ENCODE measurements at regions not wholly inside any gene's neighbourhood (a gene's known extent, or its start where the extent isn't known, plus 50 kb on each side); places are given as distances from the start of the nearest gene placed in this dataset.
"Not testable (repeated sequence)": the region's sequence is repeated elsewhere in the genome, so short reads cannot be mapped to it uniquely, and the experiment has no call there.

DNA sequence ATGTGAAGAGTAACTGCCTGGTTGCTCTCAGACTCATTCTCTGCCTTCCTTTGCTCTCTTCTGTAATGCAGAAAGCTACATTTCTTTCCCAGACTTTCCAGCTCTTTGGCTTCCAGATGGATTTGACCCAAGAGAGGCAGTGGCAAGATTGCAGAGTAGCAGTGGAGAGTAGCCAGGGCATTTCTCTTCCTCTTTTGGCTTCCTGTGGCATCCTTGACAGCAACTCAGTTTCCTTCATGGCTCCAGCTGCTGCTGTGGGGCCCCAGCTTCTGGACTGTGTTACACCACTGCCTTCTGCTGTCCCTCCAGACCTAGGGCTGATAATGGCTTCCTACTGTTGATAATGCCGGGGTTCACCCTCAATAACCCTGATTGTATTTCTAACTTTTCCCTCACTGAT lies 469.4 kb upstream of the SPRED2 start:
- FAIRE-seq (no peak), DNase-seq (ENCODE audit: low read depth) (no peak)
- H3K79me2 ChIP-seq (ENCODE audit: insufficient read depth, low read length) = no peaks in the 10 kb centered on the region
- H2AFZ ChIP-seq (ENCODE audit: low read depth, low read length) = no peak overlapping the region
- Mint-ChIP-seq H3K4me3 (ENCODE audit: unreplicated experiment) (no peak overlapping the region), H3K27me3 (ENCODE audit: low read depth, unreplicated experiment) (no peaks in the 10 kb centered on the region), H3K4me1 (ENCODE audit: low read depth, unreplicated experiment) (no peaks in the 10 kb centered on the region), H3K36me3 (ENCODE audit: low read depth, unreplicated experiment) (no peaks in the 10 kb centered on the region), H3K9me3 (ENCODE audit: unreplicated experiment) (no peaks in the 10 kb centered on the region), H3K27ac (ENCODE audit: unreplicated experiment) (no peak overlapping the region)
- no peak overlapping the region for H3K4me3 ChIP-seq (ENCODE audit: insufficient read depth, low read depth, low read length)
- no peak overlapping the region for H3K27ac ChIP-seq (ENCODE audit: low read depth, low read length)
- no peak overlapping the region for H3K9ac ChIP-seq (ENCODE audit: low read length)
- no peak for TF ChIP-seq EZH2 (IDR thresholded peaks at IDR 0.05; ENCODE audit: insufficient read depth, low read length)
- TF ChIP-seq, protein P1, sequence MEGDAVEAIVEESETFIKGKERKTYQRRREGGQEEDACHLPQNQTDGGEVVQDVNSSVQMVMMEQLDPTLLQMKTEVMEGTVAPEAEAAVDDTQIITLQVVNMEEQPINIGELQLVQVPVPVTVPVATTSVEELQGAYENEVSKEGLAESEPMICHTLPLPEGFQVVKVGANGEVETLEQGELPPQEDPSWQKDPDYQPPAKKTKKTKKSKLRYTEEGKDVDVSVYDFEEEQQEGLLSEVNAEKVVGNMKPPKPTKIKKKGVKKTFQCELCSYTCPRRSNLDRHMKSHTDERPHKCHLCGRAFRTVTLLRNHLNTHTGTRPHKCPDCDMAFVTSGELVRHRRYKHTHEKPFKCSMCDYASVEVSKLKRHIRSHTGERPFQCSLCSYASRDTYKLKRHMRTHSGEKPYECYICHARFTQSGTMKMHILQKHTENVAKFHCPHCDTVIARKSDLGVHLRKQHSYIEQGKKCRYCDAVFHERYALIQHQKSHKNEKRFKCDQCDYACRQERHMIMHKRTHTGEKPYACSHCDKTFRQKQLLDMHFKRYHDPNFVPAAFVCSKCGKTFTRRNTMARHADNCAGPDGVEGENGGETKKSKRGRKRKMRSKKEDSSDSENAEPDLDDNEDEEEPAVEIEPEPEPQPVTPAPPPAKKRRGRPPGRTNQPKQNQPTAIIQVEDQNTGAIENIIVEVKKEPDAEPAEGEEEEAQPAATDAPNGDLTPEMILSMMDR (IDR thresholded peaks at IDR 0.05; ENCODE audit: insufficient read depth, low read depth, low read length) = no peak
- no peaks in the 10 kb centered on the region for H3K36me3 ChIP-seq (ENCODE audit: insufficient read depth, low read length)
- H3K4me2 ChIP-seq (ENCODE audit: low read length) = no peak overlapping the region
- no peaks in the 10 kb centered on the region for H3K27me3 ChIP-seq (ENCODE audit: insufficient read depth, low read length)
- H3K4me1 ChIP-seq (ENCODE audit: insufficient read depth, low read length) = no peaks in the 10 kb centered on the region
- no peaks in the 10 kb centered on the region for H4K20me1 ChIP-seq (ENCODE audit: insufficient read depth, low read length)
- H3K9me3 ChIP-seq (ENCODE audit: insufficient read depth, low read depth, low read length) = no peaks in the 10 kb centered on the region

DNA sequence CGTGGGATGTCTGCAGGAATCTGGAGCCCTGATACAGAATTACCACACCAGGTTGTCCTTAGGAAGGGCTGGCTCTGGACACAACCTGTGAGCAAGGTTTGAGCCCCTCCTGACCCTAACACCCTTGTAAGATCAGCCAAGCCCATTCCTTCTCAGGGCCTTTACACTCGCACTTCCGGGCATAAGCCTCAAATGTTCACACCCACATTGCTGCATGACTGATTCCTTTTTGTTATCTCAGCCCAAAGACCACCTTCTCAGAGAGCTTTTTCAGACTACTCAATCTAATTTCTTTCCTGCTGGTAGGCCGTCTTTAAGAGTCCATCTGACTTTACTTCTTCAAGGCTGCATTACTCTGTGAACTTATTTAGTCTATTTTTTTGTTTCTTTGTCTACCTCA lies 464.0 kb upstream of the SPRED2 start:
- H3K9me3 Mint-ChIP-seq (ENCODE audit: unreplicated experiment) = peaks cover 4% of the 10 kb centered on the region
- H3K27me3 ChIP-seq (ENCODE audit: insufficient read depth, low read length) = no peaks in the 10 kb centered on the region
- H3K4me1 Mint-ChIP-seq (ENCODE audit: low read depth, unreplicated experiment) = no peaks in the 10 kb centered on the region
- no peaks in the 10 kb centered on the region for H3K36me3 ChIP-seq (ENCODE audit: insufficient read depth, low read length)
- H3K4me1 ChIP-seq (ENCODE audit: insufficient read depth, low read length) = no peaks in the 10 kb centered on the region
- no peak overlapping the region for H3K27ac ChIP-seq (ENCODE audit: low read depth, low read length)
- no peak overlapping the region for H3K27ac Mint-ChIP-seq (ENCODE audit: unreplicated experiment)
- H3K27me3 Mint-ChIP-seq (ENCODE audit: low read depth, unreplicated experiment) = no peaks in the 10 kb centered on the region
- H2AFZ ChIP-seq (ENCODE audit: low read depth, low read length) = no peak overlapping the region
- H3K36me3 Mint-ChIP-seq (ENCODE audit: low read depth, unreplicated experiment) = no peaks in the 10 kb centered on the region
- TF ChIP-seq EZH2 (IDR thresholded peaks at IDR 0.05; ENCODE audit: insufficient read depth, low read length) = no peak
- TF ChIP-seq, protein P1 (IDR thresholded peaks at IDR 0.05; ENCODE audit: insufficient read depth, low read depth, low read length) = no peak
- no peaks in the 10 kb centered on the region for H3K79me2 ChIP-seq (ENCODE audit: insufficient read depth, low read length)
- H3K9me3 ChIP-seq (ENCODE audit: insufficient read depth, low read depth, low read length) = no peaks in the 10 kb centered on the region
- H3K4me3 Mint-ChIP-seq (ENCODE audit: unreplicated experiment) = no peak overlapping the region
- no peaks in the 10 kb centered on the region for H4K20me1 ChIP-seq (ENCODE audit: insufficient read depth, low read length)
- H3K4me2 ChIP-seq (ENCODE audit: low read length) = no peak overlapping the region
- H3K9ac ChIP-seq (ENCODE audit: low read length) = no peak overlapping the region
- DNase-seq (ENCODE audit: low read depth) (no peak), FAIRE-seq (no peak)
- H3K4me3 ChIP-seq (ENCODE audit: insufficient read depth, low read depth, low read length) = no peak overlapping the region

DNA sequence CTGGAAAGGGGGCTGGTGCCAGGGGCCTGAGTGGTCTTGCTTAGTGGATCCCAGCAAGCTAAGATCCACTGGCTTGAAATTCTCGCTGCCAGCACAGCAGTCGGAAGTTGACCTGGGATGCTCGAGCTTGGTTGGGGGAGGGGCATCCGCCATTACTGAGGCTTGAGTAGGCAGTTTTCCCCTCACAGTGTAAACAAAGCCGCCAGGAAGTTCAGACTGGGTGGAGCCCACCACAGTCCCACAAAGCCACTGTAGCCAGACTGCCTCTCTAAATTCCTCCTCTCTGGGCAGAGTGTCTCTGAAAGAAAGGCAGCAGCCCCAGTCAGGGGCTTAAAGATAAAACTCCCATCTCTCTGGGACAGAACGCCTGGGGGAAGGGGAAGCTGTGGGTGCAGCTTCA lies 457.7 kb upstream of the SPRED2 start:
- not testable (repeated sequence) for H3K9ac ChIP-seq (ENCODE audit: low read length); DNase-seq (ENCODE audit: low read depth); H3K27me3 ChIP-seq (ENCODE audit: insufficient read depth, low read length); H3K4me1 Mint-ChIP-seq (ENCODE audit: low read depth, unreplicated experiment); H3K9me3 ChIP-seq (ENCODE audit: insufficient read depth, low read depth, low read length); H3K4me3 ChIP-seq (ENCODE audit: insufficient read depth, low read depth, low read length); H4K20me1 ChIP-seq (ENCODE audit: insufficient read depth, low read length); H3K79me2 ChIP-seq (ENCODE audit: insufficient read depth, low read length); H3K27me3 Mint-ChIP-seq (ENCODE audit: low read depth, unreplicated experiment); H3K4me1 ChIP-seq (ENCODE audit: insufficient read depth, low read length); FAIRE-seq; H3K27ac Mint-ChIP-seq (ENCODE audit: unreplicated experiment); H3K36me3 ChIP-seq (ENCODE audit: insufficient read depth, low read length); H3K36me3 Mint-ChIP-seq (ENCODE audit: low read depth, unreplicated experiment); H3K4me3 Mint-ChIP-seq (ENCODE audit: unreplicated experiment); H3K4me2 ChIP-seq (ENCODE audit: low read length); H3K9me3 Mint-ChIP-seq (ENCODE audit: unreplicated experiment); H3K27ac ChIP-seq (ENCODE audit: low read depth, low read length); H2AFZ ChIP-seq (ENCODE audit: low read depth, low read length)
